Naive thymus-derived CD4-positive, alpha-beta T cell (primary cell): ENCODE measurements at regions not wholly inside any gene's neighbourhood (a gene's known extent, or its start where the extent isn't known, plus 50 kb on each side); places are given as distances from the start of the nearest gene placed in this dataset.

Experiments used
- ATAC-seq: fragments of 150-1000 bp; cut with Tn5 transposase; 2 replicates; pipeline ENCODE4 v1.10.0; 2021; ENCODE audit warnings: mild to moderate bottlenecking, moderate library complexity
- CTCF ChIA-PET: fragments of 350-600 bp; sonication (Branson Sonifier 250); formaldehyde crosslinking; loops from one replicate; lab custom pipeline; 2021; ENCODE audit warnings: antibody characterized with exemption; lab: Charles Lee
- POLR2A ChIA-PET: fragments of 350-600 bp; sonication (Branson Sonifier 250); formaldehyde crosslinking; loops from one replicate; lab custom pipeline; 2021; ENCODE audit warnings: antibody characterized with exemption, inconsistent platforms; lab: Charles Lee
- DNase-seq, 9 donors: peaks; one replicate each; pipeline versions ENCODE4 v3.0.0 to v3.0.0-alpha.2; 2020 to 2022; ENCODE audit warnings: mixed read lengths in 1 of 9
- H3K27ac ChIP-seq: one replicate; pipeline ENCODE4 v1.7.0; 2013; ENCODE audit warnings: mild to moderate bottlenecking, low read depth, low read length, moderate library complexity
- H3K27me3 ChIP-seq, 2 donors: one replicate each; pipeline ENCODE4 v1.7.0; 2013; ENCODE audit warnings: low read length in 2 of 2, mild to moderate bottlenecking in 2 of 2, moderate library complexity in 2 of 2; ENCODE audit not compliant: control insufficient read depth in 2 of 2, insufficient read depth in 2 of 2
- H3K36me3 ChIP-seq, 3 experiments: 1 replicate in 2 of 3; 2 replicates in 1 of 3; pipeline ENCODE4 v1.7.0; 2013; ENCODE audit warnings: low read length in 3 of 3, mild to moderate bottlenecking in 3 of 3, moderate library complexity in 1 of 3; ENCODE audit not compliant: insufficient read depth in 3 of 3, control insufficient read depth in 2 of 3
- H3K4me1 ChIP-seq, 2 donors: one replicate each; pipeline ENCODE4 v1.7.0; 2013; ENCODE audit warnings: low read length in 2 of 2, mild to moderate bottlenecking in 2 of 2, moderate library complexity in 1 of 2; ENCODE audit not compliant: control insufficient read depth in 2 of 2, insufficient read depth in 2 of 2
- H3K4me3 ChIP-seq: 2 replicates; pipeline ENCODE4 v1.7.0; 2013; ENCODE audit warnings: mild to moderate bottlenecking, low read length
- H3K9me3 ChIP-seq, 3 experiments: 1 replicate in 2 of 3; 2 replicates in 1 of 3; pipeline ENCODE4 v1.7.0; 2013; ENCODE audit warnings: low read length in 3 of 3; ENCODE audit not compliant: control insufficient read depth in 2 of 3
- H3K27ac Mint-ChIP-seq, 9 donors: one replicate each; pipeline ENCODE4 v1.8.0; 2020 to 2022; ENCODE audit warnings: mixed read lengths in 9 of 9, mild to moderate bottlenecking in 8 of 9, moderate library complexity in 5 of 9, inconsistent platforms in 2 of 9
- H3K27me3 Mint-ChIP-seq, 5 donors: one replicate each; pipeline ENCODE4 v1.8.0; 2021 to 2022; ENCODE audit warnings: mixed read lengths in 5 of 5, mild to moderate bottlenecking in 1 of 5
- H3K36me3 Mint-ChIP-seq, 5 donors: one replicate each; pipeline ENCODE4 v1.8.0; 2020 to 2022; ENCODE audit warnings: mixed read lengths in 5 of 5, mild to moderate bottlenecking in 3 of 5, inconsistent platforms in 1 of 5
- H3K4me1 Mint-ChIP-seq, 7 donors: one replicate each; pipeline ENCODE4 v1.8.0; 2020 to 2022; ENCODE audit warnings: mixed read lengths in 7 of 7, mild to moderate bottlenecking in 3 of 7, inconsistent platforms in 1 of 7
- H3K4me3 Mint-ChIP-seq, 10 donors: one replicate each; pipeline ENCODE4 v1.8.0; 2020 to 2022; ENCODE audit warnings: mild to moderate bottlenecking in 10 of 10, mixed read lengths in 10 of 10, moderate library complexity in 6 of 10, inconsistent platforms in 2 of 10
- H3K9me3 Mint-ChIP-seq, 11 donors: one replicate each; pipeline ENCODE4 v1.8.0; 2020 to 2022; ENCODE audit warnings: mixed read lengths in 11 of 11, mild to moderate bottlenecking in 4 of 11, inconsistent platforms in 1 of 11, moderate library complexity in 1 of 11
- intact Hi-C, 2 donors: fragments of 100-400 bp; cut with micrococcal nuclease; formaldehyde crosslinking; loops; one replicate each; pipeline ENCODE4 v1.15.1; 2023

- Histone ChIP-seq H3K27ac (no peak overlapping the region), H3K9me3 (no peaks in the 10 kb centered on the region), H3K36me3 (no peaks in the 10 kb centered on the region), H3K4me3 (no peak overlapping the region), H3K4me1 (no peaks in the 10 kb centered on the region), H3K27me3 (no peaks in the 10 kb centered on the region)
- no peak for DNase-seq
- intact Hi-C loops, result no loop called here
- POLR2A ChIA-PET, result no interaction called here
- CTCF ChIA-PET, result no interaction called here
- Mint-ChIP-seq H3K36me3 (peaks cover 2 to 30% (median 12%) of the 10 kb centered on the region in 5 donors), H3K27me3 (no peaks in the 10 kb centered on the region), H3K9me3 (peaks cover 0 to 3% (median 0%) of the 10 kb centered on the region in 11 donors), H3K27ac (no peak overlapping the region), H3K4me3 (no peak overlapping the region), H3K4me1 (peaks cover 0 to 6% (median 0%) of the 10 kb centered on the region in 7 donors)
- ATAC-seq, result no peak
Observed at GRCh38 chr12:107574691-107575090, 110.9 kb upstream of the PWP1 start.

GRCh38 chr12:107580750-107581618, 104.6 kb upstream of the PWP1 start:
- peaks cover 0 to 13% (median 4%) of the 10 kb centered on the region in 11 donors for H3K9me3 Mint-ChIP-seq
- intact Hi-C loops, result no loop called here

DNA sequence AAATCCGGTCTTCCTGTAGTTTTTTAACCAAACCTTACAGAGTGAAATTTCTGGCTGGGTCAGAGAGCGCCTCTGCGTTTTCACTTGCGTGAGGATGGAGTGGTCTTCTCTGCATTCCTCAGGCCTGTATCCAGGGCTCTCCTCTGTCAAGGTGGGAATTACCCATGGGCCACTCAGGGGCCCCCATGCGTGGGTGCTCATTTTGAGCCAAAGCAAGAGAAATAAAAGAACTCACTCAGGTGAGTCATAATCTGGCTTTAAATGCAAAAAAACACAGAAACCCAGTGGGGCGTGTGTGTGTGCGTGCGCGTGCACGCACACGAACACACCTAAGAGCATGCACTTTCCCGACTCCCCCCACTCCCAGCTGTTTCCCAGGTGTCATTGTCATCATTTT, 104.0 kb upstream of the PWP1 start:
- no peak overlapping the region for H3K4me3 ChIP-seq
- no peak overlapping the region for H3K27ac Mint-ChIP-seq
- H3K27me3 ChIP-seq, result no peaks in the 10 kb centered on the region
- H3K9me3 Mint-ChIP-seq, result peaks cover 2 to 18% (median 6%) of the 10 kb centered on the region in 11 donors
- H3K27ac ChIP-seq, result no peak overlapping the region
- H3K4me3 Mint-ChIP-seq, result no peak overlapping the region
- POLR2A ChIA-PET, result no interaction called here
- H3K27me3 Mint-ChIP-seq, result no peaks in the 10 kb centered on the region
- no peaks in the 10 kb centered on the region for H3K4me1 ChIP-seq
- intact Hi-C loops, result no loop called here
- peaks cover 0 to 7% (median 0%) of the 10 kb centered on the region in 3 experiments for H3K9me3 ChIP-seq
- CTCF ChIA-PET, result no interaction called here
- peaks cover 0 to 6% (median 0%) of the 10 kb centered on the region in 7 donors for H3K4me1 Mint-ChIP-seq
- H3K36me3 ChIP-seq, result peaks cover 0 to 19% (median 0%) of the 10 kb centered on the region in 3 experiments
- DNase-seq (no peak), ATAC-seq (no peak)
- H3K36me3 Mint-ChIP-seq, result peaks cover 7 to 57% (median 27%) of the 10 kb centered on the region in 5 donors

More at GRCh38 chr12:107580750-107581618, 104.6 kb upstream of the PWP1 start:
- Histone ChIP-seq H3K36me3 (peaks cover 0 to 13% (median 0%) of the 10 kb centered on the region in 3 experiments), H3K27me3 (no peaks in the 10 kb centered on the region), H3K4me1 (no peaks in the 10 kb centered on the region), H3K27ac (no peak overlapping the region), H3K9me3 (peaks cover 0 to 1% (median 0%) of the 10 kb centered on the region in 3 experiments), H3K4me3 (no peak overlapping the region)
- Mint-ChIP-seq H3K27me3 (no peaks in the 10 kb centered on the region), H3K36me3 (peaks cover 3 to 51% (median 27%) of the 10 kb centered on the region in 5 donors), H3K27ac (no peak overlapping the region), H3K4me1 (peaks cover 0 to 6% (median 0%) of the 10 kb centered on the region in 7 donors), H3K4me3 (no peak overlapping the region)
- ChIA-PET CTCF (no interaction called here), POLR2A (no interaction called here)
- DNase-seq (no peak), ATAC-seq (no peak)

DNA sequence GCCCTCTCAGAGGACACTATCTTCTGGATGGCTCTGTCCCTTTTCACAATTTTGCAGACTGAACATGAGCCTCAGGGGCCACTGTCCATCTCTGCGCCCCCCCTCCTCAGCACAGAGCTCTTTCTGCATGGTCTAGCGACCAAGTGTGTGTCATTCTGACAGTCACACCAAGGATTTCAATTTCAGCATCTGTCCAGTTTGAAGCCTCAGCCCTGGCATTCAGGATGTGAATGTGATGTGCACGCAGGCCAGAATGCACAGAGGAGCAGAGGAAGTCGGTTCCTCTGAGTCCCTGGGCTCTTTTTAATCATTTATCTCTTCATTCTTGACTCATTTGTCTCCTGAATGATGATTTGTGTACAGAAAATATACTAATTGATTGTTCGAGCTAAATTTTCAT, 102.0 kb upstream of the PWP1 start:
- Histone ChIP-seq H3K4me3 (no peak overlapping the region), H3K27ac (no peak overlapping the region), H3K27me3 (no peaks in the 10 kb centered on the region), H3K4me1 (no peaks in the 10 kb centered on the region), H3K36me3 (peaks cover 0 to 21% (median 0%) of the 10 kb centered on the region in 3 experiments), H3K9me3 (peaks cover 0 to 20% (median 0%) of the 10 kb centered on the region in 3 experiments)
- intact Hi-C loops, result no loop called here
- H3K27ac Mint-ChIP-seq, result no peak overlapping the region
- CTCF ChIA-PET, result interaction anchor here (0.7 kb wide), 1 partner anchor 447 kb away, joined by 4 read pairs; no protein-coding TSS in a partner anchor
- POLR2A ChIA-PET, result no interaction called here
- no peaks in the 10 kb centered on the region for H3K27me3 Mint-ChIP-seq
- H3K9me3 Mint-ChIP-seq, result peaks cover 9 to 35% (median 15%) of the 10 kb centered on the region in 11 donors
- ATAC-seq (no peak), DNase-seq (no peak)
- H3K4me3 Mint-ChIP-seq, result no peak overlapping the region
- H3K4me1 Mint-ChIP-seq, result no peaks in the 10 kb centered on the region
- peaks cover 16 to 65% (median 39%) of the 10 kb centered on the region in 5 donors for H3K36me3 Mint-ChIP-seq

DNA sequence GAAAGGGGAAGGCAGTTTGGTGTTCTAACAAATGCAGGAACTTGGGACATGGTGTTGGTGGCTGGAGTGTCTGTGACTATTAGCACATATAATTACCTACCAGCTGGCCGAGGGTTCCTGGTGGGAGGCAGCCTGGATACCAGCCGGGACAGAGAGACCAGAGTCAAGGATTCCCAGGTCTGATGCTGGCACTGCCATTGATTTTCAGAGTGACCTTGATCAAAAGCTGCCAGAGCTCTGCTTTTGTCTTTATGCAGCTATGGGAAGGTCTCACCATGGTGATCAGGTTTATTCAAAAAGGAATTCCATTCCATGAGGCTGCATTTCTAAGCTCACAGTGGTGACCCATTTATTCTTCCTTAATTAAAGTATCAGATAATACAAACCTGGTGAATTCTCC, 101.0 kb upstream of the PWP1 start:
- ChIA-PET CTCF (interaction anchor here (0.7 kb wide), 1 partner anchor 284 kb away, joined by 3 read pairs; no protein-coding TSS in a partner anchor), POLR2A (no interaction called here)
- intact Hi-C loops, result no loop called here
- no peak for DNase-seq
- Histone ChIP-seq H3K4me3 (no peak overlapping the region), H3K9me3 (peaks cover 0 to 20% (median 0%) of the 10 kb centered on the region in 3 experiments), H3K27me3 (no peaks in the 10 kb centered on the region), H3K27ac (no peak overlapping the region), H3K36me3 (peaks cover 0 to 21% (median 0%) of the 10 kb centered on the region in 3 experiments), H3K4me1 (no peaks in the 10 kb centered on the region)
- Mint-ChIP-seq H3K36me3 (peaks cover 16 to 71% (median 47%) of the 10 kb centered on the region in 5 donors), H3K9me3 (peaks cover 9 to 35% (median 15%) of the 10 kb centered on the region in 11 donors), H3K4me3 (no peak overlapping the region), H3K27ac (no peak overlapping the region), H3K27me3 (no peaks in the 10 kb centered on the region), H3K4me1 (no peaks in the 10 kb centered on the region)
- no peak for ATAC-seq

DNA sequence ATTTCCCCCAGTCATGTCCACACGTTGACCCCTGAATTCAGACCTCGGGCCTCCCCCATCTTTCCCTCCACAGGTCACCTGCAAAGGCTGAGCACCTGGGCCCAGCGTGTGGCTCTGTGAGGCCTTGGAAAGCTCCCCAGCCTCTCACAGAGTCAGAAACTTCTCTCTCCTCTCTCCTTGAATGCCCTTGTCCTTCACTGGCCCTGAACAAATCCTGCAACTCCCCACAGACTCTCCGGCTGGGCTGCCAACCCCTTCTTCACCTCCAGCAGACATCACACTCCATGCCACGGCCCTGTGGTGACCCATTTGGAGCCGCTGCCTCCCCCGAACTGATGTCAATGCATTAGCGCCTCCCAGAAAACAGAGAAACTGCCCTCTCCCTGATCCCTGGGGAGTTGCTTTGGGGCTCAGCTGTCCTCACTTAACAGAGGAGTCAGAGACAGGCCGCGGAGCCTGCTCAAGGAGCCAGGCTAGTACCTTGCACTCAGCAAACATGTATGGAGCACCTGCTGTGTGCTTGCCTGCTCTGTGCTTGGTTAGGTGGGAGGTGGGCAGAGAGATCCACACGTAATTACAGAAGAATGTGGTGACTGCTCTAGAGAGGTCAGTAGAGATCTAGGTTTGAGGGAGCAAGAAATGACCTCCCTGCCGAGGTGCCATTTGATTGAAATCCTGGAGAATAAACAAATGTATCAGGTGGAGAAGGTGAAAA, 99.2 kb upstream of the PWP1 start:
- H3K4me3 ChIP-seq, result no peak overlapping the region
- intact Hi-C loops, result no loop called here
- peaks cover 0 to 21% (median 0%) of the 10 kb centered on the region in 3 experiments for H3K36me3 ChIP-seq
- H3K4me1 Mint-ChIP-seq, result peaks cover 0 to 5% (median 0%) of the 10 kb centered on the region in 7 donors
- no peak for ATAC-seq
- H3K27ac Mint-ChIP-seq, result no peak overlapping the region
- CTCF ChIA-PET, result no interaction called here
- H3K36me3 Mint-ChIP-seq, result peaks cover 26 to 83% (median 54%) of the 10 kb centered on the region in 5 donors
- H3K9me3 ChIP-seq, result peaks cover 0 to 20% (median 0%) of the 10 kb centered on the region in 3 experiments
- H3K27me3 ChIP-seq, result no peaks in the 10 kb centered on the region
- POLR2A ChIA-PET, result no interaction called here
- peaks cover 9 to 44% (median 17%) of the 10 kb centered on the region in 11 donors for H3K9me3 Mint-ChIP-seq
- H3K27me3 Mint-ChIP-seq, result no peaks in the 10 kb centered on the region
- DNase-seq, result no peak
- H3K27ac ChIP-seq, result no peak overlapping the region
- no peak overlapping the region for H3K4me3 Mint-ChIP-seq
- H3K4me1 ChIP-seq, result no peaks in the 10 kb centered on the region
